HG03558 (cell line): ENCODE measurements at regions not wholly inside any gene's neighbourhood (a gene's known extent, or its start where the extent isn't known, plus 50 kb on each side); places are given as distances from the start of the nearest gene placed in this dataset.

Experiments used
- ATAC-seq: cut with Tn5 transposase; IDR thresholded peaks from one replicate; pipeline ENCODE4 v1.9.1; 2021; ENCODE audit warnings: moderate number of reproducible peaks; ENCODE audit not compliant: unreplicated experiment; ENCODE audit errors: extremely low read depth

GRCh38 chr5:118555727-118556126, 432.6 kb downstream of the DTWD2 start:
- no peak for ATAC-seq

- ATAC-seq = no peak
These were observed 433.4 kb downstream of the DTWD2 start for GRCh38 chr5:118554981-118555380.

GRCh38 chr5:118554241-118554640, 434.1 kb downstream of the DTWD2 start:
- ATAC-seq = no peak

- ATAC-seq = no peak
These were observed 434.7 kb downstream of the DTWD2 start for GRCh38 chr5:118553662-118554061.

- no peak for ATAC-seq
These were observed 435.5 kb downstream of the DTWD2 start for GRCh38 chr5:118552731-118553360.

- no peak for ATAC-seq
These were observed 436.2 kb downstream of the DTWD2 start for GRCh38 chr5:118552146-118552545.

- no peak for ATAC-seq
These were observed 436.6 kb downstream of the DTWD2 start for GRCh38 chr5:118551716-118552115.

- no peak for ATAC-seq
These were observed 437.3 kb downstream of the DTWD2 start for GRCh38 chr5:118551031-118551430.

- ATAC-seq = no peak
These were observed 439.3 kb downstream of the DTWD2 start for GRCh38 chr5:118548761-118549720.

- no peak for ATAC-seq
These were observed 442.9 kb downstream of the DTWD2 start for GRCh38 chr5:118545470-118545869.

GRCh38 chr5:118544887-118545449, 443.4 kb downstream of the DTWD2 start:
- ATAC-seq = no peak

- ATAC-seq = no peak
These were observed 454.4 kb downstream of the DTWD2 start for GRCh38 chr5:118533923-118534322.

GRCh38 chr5:118533156-118533555, 455.2 kb downstream of the DTWD2 start:
- no peak for ATAC-seq

GRCh38 chr5:118531276-118531675, 457.1 kb downstream of the DTWD2 start:
- no peak for ATAC-seq

GRCh38 chr5:118529361-118530144, 458.8 kb downstream of the DTWD2 start:
- no peak for ATAC-seq

GRCh38 chr5:118522626-118523025, 465.7 kb downstream of the DTWD2 start:
- no peak for ATAC-seq

GRCh38 chr5:118520771-118521415, 467.5 kb downstream of the DTWD2 start:
- no peak for ATAC-seq

GRCh38 chr5:118519466-118519865, 468.9 kb downstream of the DTWD2 start:
- ATAC-seq = no peak

GRCh38 chr5:118518720-118519119, 469.6 kb downstream of the DTWD2 start:
- ATAC-seq = no peak

- no peak for ATAC-seq
These were observed 476.5 kb downstream of the DTWD2 start for GRCh38 chr5:118511846-118512245.
